ENCODE measurements at regions not wholly inside any gene's neighbourhood (a gene's known extent, or its start where the extent isn't known, plus 50 kb on each side); places are given as distances from the start of the nearest gene placed in this dataset.
"Not testable (repeated sequence)": the region's sequence is repeated elsewhere in the genome, so short reads cannot be mapped to it uniquely, and the experiment has no call there.

DNA sequence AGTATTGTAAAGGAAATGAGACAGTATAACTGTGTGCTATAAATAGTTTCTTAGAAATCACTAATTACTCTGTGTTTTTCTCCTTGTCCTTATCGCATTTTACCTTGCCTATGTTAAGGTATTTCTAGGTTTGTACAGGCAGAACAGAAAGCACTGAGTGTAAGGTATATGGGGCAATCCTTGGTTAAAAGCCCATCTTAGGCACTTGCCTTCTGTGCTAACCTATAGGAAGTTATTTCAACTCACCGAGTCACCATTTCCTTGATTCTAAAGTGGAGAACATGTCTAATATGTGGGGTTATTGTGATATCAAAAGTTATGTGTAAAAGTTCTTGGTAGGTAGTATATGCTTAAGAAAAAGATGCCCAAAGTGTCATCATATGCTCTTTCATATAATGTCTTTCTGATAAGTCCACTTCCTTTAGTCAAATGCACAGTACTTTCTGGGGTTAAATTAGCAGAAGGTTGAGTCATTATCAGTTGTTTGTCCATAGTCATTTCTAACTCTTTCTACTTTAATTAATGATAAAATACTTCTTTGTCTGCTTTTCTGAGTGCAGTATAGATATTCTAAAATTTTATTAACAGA, 276.4 kb downstream of the UTRN start:
- TF ChIP-seq POLR2A (IDR thresholded peaks at IDR 0.05) (no peak), POLR2AphosphoS5 (IDR thresholded peaks at IDR 0.05) (no peak), EP300 (IDR thresholded peaks at IDR 0.05) (no peak)
- TF ChIP-seq, protein P1, sequence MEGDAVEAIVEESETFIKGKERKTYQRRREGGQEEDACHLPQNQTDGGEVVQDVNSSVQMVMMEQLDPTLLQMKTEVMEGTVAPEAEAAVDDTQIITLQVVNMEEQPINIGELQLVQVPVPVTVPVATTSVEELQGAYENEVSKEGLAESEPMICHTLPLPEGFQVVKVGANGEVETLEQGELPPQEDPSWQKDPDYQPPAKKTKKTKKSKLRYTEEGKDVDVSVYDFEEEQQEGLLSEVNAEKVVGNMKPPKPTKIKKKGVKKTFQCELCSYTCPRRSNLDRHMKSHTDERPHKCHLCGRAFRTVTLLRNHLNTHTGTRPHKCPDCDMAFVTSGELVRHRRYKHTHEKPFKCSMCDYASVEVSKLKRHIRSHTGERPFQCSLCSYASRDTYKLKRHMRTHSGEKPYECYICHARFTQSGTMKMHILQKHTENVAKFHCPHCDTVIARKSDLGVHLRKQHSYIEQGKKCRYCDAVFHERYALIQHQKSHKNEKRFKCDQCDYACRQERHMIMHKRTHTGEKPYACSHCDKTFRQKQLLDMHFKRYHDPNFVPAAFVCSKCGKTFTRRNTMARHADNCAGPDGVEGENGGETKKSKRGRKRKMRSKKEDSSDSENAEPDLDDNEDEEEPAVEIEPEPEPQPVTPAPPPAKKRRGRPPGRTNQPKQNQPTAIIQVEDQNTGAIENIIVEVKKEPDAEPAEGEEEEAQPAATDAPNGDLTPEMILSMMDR (IDR thresholded peaks at IDR 0.05), result no peak
- no peak for DNase-seq (ENCODE audit: low spot score in 2 of 2)
- Histone ChIP-seq H3K4me3 (no peak overlapping the region), H3K27me3 (no peaks in the 10 kb centered on the region), H3K36me3 (peaks cover 25% of the 10 kb centered on the region), H3K9me3 (no peaks in the 10 kb centered on the region), H3K4me1 (no peaks in the 10 kb centered on the region), H3K27ac (no peak overlapping the region)
- WGBS, result 84% methylated on average over 2 of the region's 2 CpGs

DNA sequence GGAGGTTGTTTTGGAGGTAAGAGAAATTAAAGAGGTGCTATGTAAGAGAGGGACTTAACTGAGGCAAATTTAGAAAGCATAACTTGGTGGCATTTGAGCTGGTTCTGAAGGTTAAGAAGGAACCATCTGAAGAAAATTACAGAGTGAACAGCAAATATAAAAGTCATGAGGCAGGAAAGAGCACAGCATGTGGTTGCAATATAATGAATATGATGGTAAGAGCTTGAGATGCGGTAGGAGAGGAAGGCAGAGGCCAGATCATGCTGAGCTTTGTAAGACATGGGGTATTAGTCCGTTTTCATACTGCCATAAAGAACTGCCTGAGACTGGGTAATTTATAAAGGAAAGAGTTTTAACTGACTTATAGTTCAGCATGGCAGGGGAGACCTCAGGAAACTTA, 279.1 kb downstream of the UTRN start:
- H3K36me3 ChIP-seq, result peaks cover 16% of the 10 kb centered on the region
- no peaks in the 10 kb centered on the region for H3K27me3 ChIP-seq
- WGBS, result 92% methylated on average over 2 of the region's 2 CpGs
- no peak for DNase-seq (ENCODE audit: low spot score in 2 of 2)
- no peak overlapping the region for H3K27ac ChIP-seq
- H3K4me1 ChIP-seq, result no peaks in the 10 kb centered on the region
- no peak overlapping the region for H3K4me3 ChIP-seq
- no peak for TF ChIP-seq EP300 (IDR thresholded peaks at IDR 0.05)
- TF ChIP-seq, protein P1 (IDR thresholded peaks at IDR 0.05), result no peak
- TF ChIP-seq POLR2AphosphoS5 (IDR thresholded peaks at IDR 0.05), result no peak
- TF ChIP-seq POLR2A (IDR thresholded peaks at IDR 0.05), result no peak
- H3K9me3 ChIP-seq, result no peaks in the 10 kb centered on the region

- Histone ChIP-seq H3K4me1 (no peaks in the 10 kb centered on the region), H3K27me3 (no peaks in the 10 kb centered on the region), H3K36me3 (peaks cover 19% of the 10 kb centered on the region), H3K4me3 (no peak overlapping the region), H3K27ac (no peak overlapping the region), H3K9me3 (no peaks in the 10 kb centered on the region)
- 94% methylated on average over 3 of the region's 3 CpGs for WGBS
- DNase-seq (ENCODE audit: low spot score in 2 of 2), result no peak
- TF ChIP-seq POLR2AphosphoS5 (IDR thresholded peaks at IDR 0.05) (no peak), POLR2A (IDR thresholded peaks at IDR 0.05) (no peak), EP300 (IDR thresholded peaks at IDR 0.05) (no peak)
- TF ChIP-seq, protein P1 (IDR thresholded peaks at IDR 0.05), result no peak
These were observed 281.9 kb downstream of the UTRN start for GRCh38 chr6:144566868-144567615.

DNA sequence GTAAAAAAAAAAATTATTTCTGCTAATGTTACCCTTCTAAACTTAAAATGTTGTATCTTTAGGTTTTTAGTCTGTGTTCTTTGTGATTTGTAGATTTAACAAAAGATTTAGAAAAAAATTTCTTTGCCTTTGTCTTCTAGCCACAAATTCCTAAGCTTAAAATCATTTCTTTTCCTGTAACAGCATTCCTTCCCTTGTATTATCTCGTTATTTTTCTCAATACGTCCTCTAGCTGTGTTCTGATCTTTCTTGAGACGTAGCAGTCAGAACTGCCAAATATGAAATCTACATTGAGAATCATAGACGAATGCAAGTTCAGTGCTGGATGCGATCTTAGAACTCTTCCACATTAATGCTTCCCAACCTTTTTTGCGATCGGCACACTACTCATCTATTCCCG, 283.1 kb downstream of the UTRN start:
- Histone ChIP-seq H3K4me3 (no peak overlapping the region), H3K36me3 (peaks cover 12% of the 10 kb centered on the region), H3K9me3 (no peaks in the 10 kb centered on the region), H3K27me3 (no peaks in the 10 kb centered on the region), H3K4me1 (no peaks in the 10 kb centered on the region), H3K27ac (no peak overlapping the region)
- 90% methylated on average over 8 of the region's 8 CpGs for WGBS
- no peak for DNase-seq (ENCODE audit: low spot score in 2 of 2)
- TF ChIP-seq, protein P1 (IDR thresholded peaks at IDR 0.05), result no peak
- TF ChIP-seq EP300 (IDR thresholded peaks at IDR 0.05) (no peak), POLR2AphosphoS5 (IDR thresholded peaks at IDR 0.05) (no peak), POLR2A (IDR thresholded peaks at IDR 0.05) (no peak)

DNA sequence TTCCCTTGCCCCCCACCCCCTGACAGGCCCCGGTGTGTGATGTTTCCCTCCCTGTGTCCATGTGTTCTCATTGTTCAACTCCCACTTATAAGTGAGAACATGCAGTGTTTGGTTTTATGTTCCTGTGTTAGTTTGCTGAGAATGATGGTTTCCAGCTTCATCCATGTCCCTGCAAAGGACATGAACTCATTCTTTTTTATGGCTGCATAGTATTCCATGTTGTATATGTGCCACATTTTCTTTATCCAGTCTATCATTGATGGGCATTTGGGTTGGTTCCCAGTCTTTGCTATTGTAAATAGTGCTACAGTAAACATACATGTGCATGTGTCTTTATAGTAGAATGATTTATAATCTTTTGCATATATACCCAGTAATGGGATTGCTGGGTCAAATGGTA, 287.4 kb downstream of the UTRN start:
- H3K27me3 ChIP-seq; H3K9me3 ChIP-seq; H3K4me3 ChIP-seq; H3K27ac ChIP-seq; H3K4me1 ChIP-seq; DNase-seq (ENCODE audit: low spot score in 2 of 2): not testable (repeated sequence)
- 100% methylated on average over 1 of the region's 1 CpG for WGBS
- H3K36me3 ChIP-seq, result peaks cover 21% of the 10 kb centered on the region

All from suprapubic skin (tissue), 4 donors.